Right lung (tissue), 2 donors: ENCODE measurements at regions not wholly inside any gene's neighbourhood (a gene's known extent, or its start where the extent isn't known, plus 50 kb on each side); places are given as distances from the start of the nearest gene placed in this dataset.

Experiments
- DNase-seq, 2 donors: peaks; one replicate each; pipeline ENCODE4 v3.0.0-alpha.2; 2013

DNA sequence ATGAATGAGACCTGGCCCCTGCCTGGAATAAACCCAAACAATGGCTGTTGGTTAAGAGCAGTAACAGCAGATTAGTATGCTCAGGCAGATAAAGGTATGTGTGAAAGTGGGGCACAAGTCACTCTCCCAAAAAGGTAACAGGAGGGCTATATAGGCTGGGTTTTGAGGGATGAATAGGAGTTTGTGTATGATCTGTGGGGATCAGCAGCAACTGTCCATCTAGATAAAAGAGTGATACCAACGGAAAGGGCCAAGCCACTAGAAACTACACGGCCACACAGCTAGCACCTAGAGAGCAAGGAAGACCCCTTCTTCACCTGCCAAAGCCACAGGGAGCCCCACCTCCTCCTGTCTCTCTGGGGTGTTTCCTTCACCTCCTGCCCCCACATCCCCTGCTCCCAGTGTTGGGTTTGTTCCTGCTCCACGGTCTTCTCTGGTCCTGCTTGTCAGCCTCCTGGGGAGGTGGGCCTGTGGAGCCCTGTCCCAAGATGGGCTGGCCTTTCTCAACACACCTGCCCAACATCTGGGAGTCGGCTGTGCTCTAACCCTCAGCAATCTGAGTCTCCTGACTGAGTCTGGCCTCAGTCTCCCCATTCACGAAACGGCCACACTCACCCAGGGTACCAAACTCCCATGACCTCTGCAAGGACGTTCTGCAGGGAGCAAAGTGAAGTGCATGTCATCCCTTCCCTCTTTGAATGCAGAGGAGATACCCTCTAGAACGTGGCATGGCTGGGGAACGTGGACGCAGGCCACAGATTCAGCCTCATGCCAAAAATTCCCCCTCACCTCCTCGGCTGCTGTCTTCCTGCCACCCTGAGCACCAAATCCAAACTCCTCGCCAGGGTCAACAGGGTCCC is 108.2 kb downstream of the NCOR2 start:
- DNase-seq, result no peak

GRCh38 chr12:124458220-124458991 is 109.0 kb downstream of the NCOR2 start:
- no peak for DNase-seq

GRCh38 chr12:124457287-124458219 is 109.9 kb downstream of the NCOR2 start:
- no peak for DNase-seq

- DNase-seq, result no peak
These were observed 110.7 kb downstream of the NCOR2 start for GRCh38 chr12:124456652-124457152.

- no peak for DNase-seq
These were observed 111.2 kb downstream of the NCOR2 start for GRCh38 chr12:124456133-124456651.

DNA sequence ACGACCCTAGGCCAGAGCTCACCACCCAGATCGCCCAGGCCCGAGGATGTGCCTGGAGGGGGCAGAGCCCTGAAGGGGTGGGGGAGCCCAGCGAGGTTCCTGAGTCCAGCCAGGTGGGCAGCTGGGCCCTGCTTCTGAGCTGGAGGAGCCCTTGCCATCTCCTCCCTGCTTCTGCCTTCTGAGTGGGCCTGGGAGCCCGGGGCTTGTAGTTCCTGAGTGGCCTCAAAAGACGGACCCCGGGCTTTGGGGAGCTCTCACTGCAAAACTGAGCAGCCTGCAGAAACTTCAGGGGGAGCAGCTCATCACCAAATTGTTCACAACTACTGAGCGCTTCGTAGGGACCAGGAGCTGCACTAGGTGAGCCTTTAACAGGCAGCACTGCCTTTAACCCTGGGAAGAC is 112.1 kb downstream of the NCOR2 start:
- no peak for DNase-seq

DNA sequence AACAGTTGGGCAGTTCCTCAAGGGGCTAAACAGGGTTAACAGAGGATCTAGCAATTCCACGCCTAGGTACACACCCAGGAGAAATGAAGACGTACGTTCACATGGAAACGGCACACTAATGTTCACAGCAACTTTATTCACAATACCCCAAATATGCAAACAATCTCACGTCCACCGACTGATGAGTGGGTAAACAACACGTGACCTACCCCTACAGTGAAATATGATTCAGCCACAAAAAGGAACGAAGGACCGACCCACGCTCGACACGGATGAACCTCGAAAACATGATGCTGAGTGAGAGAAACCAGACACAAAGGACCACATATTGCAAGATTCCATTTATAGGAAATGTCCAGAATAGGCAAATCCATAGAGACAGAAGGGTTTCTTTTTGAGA is 112.7 kb downstream of the NCOR2 start:
- DNase-seq, result no peak

GRCh38 chr12:124454352-124454725 is 113.1 kb downstream of the NCOR2 start:
- DNase-seq, result no peak

GRCh38 chr12:124453419-124454351 is 113.7 kb downstream of the NCOR2 start:
- peak; percentile 55 to 60 for DNase-seq

DNA sequence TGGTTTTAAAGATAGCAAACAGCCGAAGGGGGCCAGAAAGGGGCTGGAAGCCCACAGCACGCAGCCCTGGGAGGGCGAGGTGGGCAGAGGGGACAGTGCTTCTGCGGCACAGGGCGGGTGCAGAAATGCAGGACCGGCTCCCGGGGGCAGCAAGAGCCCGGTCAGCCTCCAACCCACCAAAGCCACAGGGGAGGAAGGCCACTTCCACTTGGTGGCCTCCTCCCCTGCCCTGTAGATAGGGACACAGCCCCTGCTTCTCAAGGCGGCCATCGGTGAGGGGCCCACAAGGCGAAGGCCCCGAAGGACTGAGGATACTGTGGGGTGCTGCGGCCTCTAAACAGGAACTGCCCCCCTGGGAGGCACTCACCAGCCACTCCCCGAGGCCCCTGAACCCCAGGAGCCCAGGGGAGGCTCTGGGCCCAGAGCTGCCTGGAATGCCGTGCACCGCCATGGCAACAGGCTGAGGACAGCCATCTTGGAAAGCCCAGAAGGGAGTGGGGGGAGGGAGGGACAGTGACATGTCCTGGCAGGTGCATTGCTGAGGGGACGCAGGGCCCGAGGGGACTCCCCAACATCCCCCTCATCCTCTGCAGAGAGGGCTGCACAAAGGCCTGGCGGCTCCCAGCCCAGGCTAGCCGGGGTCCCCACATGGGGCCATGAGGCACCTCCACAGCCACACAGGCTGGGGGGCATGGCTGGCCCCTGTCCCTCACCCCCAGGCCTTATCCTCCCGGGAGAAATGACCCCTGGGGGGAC is 114.7 kb downstream of the NCOR2 start:
- no peak for DNase-seq

- no peak for DNase-seq
These were observed 115.7 kb downstream of the NCOR2 start for GRCh38 chr12:124451637-124452243.

DNA sequence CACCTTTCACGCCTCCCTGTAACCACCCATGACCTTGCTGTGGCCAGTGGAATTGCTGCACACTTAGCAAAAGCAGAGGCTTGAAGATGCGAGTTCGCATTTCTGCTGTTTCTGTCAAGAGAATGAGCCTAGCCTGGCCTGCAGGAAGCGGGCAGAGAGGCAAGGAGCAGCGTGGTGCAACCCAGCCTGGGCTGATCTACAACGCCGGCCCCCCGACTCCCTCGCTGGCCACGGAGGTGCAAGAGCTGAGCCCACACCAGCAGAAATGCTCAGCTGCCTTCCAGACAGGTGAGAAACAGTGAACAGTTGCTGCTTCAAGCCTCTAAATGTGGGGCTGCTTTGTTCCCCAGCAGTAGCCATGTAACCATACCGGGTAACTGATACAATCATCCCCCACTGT is 116.4 kb downstream of the NCOR2 start:
- no peak for DNase-seq

GRCh38 chr12:124450376-124450750 is 117.0 kb downstream of the NCOR2 start:
- no peak for DNase-seq

- no peak for DNase-seq
These were observed 117.6 kb downstream of the NCOR2 start for GRCh38 chr12:124449623-124450375.

- DNase-seq, result no peak
These were observed 118.3 kb downstream of the NCOR2 start for GRCh38 chr12:124448955-124449622.

DNA sequence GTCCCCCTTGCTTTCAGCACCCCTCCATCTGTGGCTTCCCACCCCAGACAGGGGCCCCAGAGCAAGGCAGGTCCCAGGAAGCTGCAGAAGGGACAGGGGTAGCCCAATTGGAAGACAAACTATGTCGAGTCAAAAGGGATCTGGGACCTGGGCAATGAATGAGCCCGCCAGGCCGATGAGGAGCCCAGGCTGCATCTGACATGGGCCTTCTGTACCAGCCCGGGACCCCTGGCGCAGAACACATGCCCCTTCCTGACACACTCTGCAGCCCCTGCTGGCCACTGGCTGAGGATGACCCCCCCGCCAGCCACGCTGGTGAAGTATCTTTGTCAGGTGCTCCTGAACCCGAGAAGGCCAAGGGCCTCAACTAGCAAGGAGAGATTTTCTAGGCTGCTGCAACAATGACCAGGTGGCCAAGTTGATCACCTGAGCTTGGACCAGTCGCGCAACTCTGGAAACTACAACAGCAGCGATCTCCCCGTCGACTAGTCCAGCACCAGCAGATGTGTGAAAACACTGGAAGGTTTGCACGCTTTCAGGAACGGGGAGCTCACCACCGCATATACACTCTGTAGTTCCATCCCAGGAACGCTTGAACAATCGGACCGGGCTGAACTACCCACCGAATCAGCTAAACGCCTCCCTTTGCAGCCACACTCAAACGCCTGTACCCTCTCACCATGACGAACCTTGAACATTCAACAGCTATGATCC is 119.0 kb downstream of the NCOR2 start:
- no peak for DNase-seq

DNA sequence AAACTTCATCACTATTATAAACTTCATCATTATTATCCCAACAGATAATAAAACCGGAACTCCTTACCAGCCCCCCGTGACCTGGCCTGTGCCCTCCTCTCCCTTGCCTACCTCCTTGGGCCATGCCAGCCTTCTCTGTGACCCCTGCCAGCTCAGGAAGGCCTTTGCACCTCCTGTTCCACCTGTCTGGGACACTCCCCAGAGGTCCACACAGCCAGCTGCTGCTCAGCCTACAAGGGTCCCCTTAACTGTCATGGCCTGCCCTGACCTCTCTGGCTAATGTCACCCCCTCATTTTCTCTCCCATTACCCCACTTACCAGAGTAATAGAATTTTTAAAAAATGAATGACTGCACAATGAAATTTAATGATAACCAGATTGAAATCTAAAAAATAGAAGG is 121.0 kb downstream of the NCOR2 start:
- no peak for DNase-seq
